Osteoblast (primary cell): ENCODE measurements at regions not wholly inside any gene's neighbourhood (a gene's known extent, or its start where the extent isn't known, plus 50 kb on each side); places are given as distances from the start of the nearest gene placed in this dataset.

ENCODE experiments used
- DNase-seq: peaks from one replicate; pipeline ENCODE4 v3.0.0; 2011; ENCODE audit warnings: low spot score, mixed read lengths; ENCODE audit not compliant: insufficient read length; ENCODE audit errors: missing footprints
- H2AFZ ChIP-seq: 2 replicates; pipeline ENCODE4 v1.6.0; 2011; ENCODE audit warnings: mild to moderate bottlenecking, low read length
- H3K27ac ChIP-seq: 2 replicates; pipeline ENCODE4 v1.5.1; 2011; ENCODE audit warnings: mild to moderate bottlenecking, low read depth, low read length, moderate library complexity
- H3K27me3 ChIP-seq: 2 replicates; pipeline ENCODE4 v1.6.0; 2012; ENCODE audit warnings: mild to moderate bottlenecking, control low read depth, inconsistent platforms, low read length, moderate library complexity; ENCODE audit not compliant: insufficient read depth
- H3K36me3 ChIP-seq: 2 replicates; pipeline ENCODE4 v1.5.1; 2011; ENCODE audit warnings: mild to moderate bottlenecking, low read length, control low read depth, moderate library complexity; ENCODE audit not compliant: insufficient read depth
- H3K4me1 ChIP-seq: 2 replicates; pipeline ENCODE4 v1.5.1; 2011; ENCODE audit warnings: mild to moderate bottlenecking, low read length, control low read depth, moderate library complexity; ENCODE audit not compliant: insufficient read depth
- H3K4me2 ChIP-seq: 2 replicates; pipeline ENCODE4 v1.6.0; 2011; ENCODE audit warnings: mild to moderate bottlenecking, low read length; ENCODE audit not compliant: insufficient read depth
- H3K4me3 ChIP-seq: fragments of 200-600 bp; sonication (generic); 3 replicates; pipeline ENCODE4 v1.5.1; 2012; ENCODE audit warnings: mild to moderate bottlenecking, low read length, inconsistent platforms; ENCODE audit not compliant: insufficient read depth
- H3K79me2 ChIP-seq: 2 replicates; pipeline ENCODE4 v1.6.0; 2012; ENCODE audit warnings: mild to moderate bottlenecking, low read length, control low read depth, inconsistent platforms; ENCODE audit not compliant: insufficient read depth
- H3K9me3 ChIP-seq: 2 replicates; pipeline ENCODE4 v1.5.1; 2011; ENCODE audit warnings: low read depth, low read length, control low read depth
- H4K20me1 ChIP-seq: 2 replicates; pipeline ENCODE4 v1.6.0; 2012; ENCODE audit warnings: mild to moderate bottlenecking, low read length, control low read depth; ENCODE audit not compliant: insufficient read depth
- CTCF ChIP-seq: IDR thresholded peaks from 2 replicates; pipeline ENCODE4 v1.5.1; 2011; ENCODE audit warnings: mild to moderate bottlenecking, low read depth, low read length, moderate library complexity; ENCODE audit errors: extremely low read depth

- no peak overlapping the region for H2AFZ ChIP-seq
- no peaks in the 10 kb centered on the region for H3K79me2 ChIP-seq
- no peaks in the 10 kb centered on the region for H3K9me3 ChIP-seq
- no peak overlapping the region for H3K27ac ChIP-seq
- no peak for DNase-seq
- no peaks in the 10 kb centered on the region for H3K27me3 ChIP-seq
- H3K4me3 ChIP-seq = no peak overlapping the region
- H3K4me1 ChIP-seq = no peaks in the 10 kb centered on the region
- H3K36me3 ChIP-seq = no peaks in the 10 kb centered on the region
- no peaks in the 10 kb centered on the region for H4K20me1 ChIP-seq
- H3K4me2 ChIP-seq = no peak overlapping the region
- no peak for TF ChIP-seq CTCF
These were observed 74.5 kb downstream of the ETAA1 start for GRCh38 chr2:67471681-67472080.

- Histone ChIP-seq H3K4me2 (no peak overlapping the region), H4K20me1 (no peaks in the 10 kb centered on the region), H3K27ac (no peak overlapping the region), H3K9me3 (no peaks in the 10 kb centered on the region), H3K4me1 (no peaks in the 10 kb centered on the region), H3K36me3 (no peaks in the 10 kb centered on the region), H3K27me3 (no peaks in the 10 kb centered on the region), H2AFZ (no peak overlapping the region), H3K79me2 (no peaks in the 10 kb centered on the region), H3K4me3 (no peak overlapping the region)
- peak; percentile 65 for TF ChIP-seq CTCF
- DNase-seq = no peak
These were observed 80.0 kb downstream of the ETAA1 start for GRCh38 chr2:67476809-67477790.

GRCh38 chr2:67479261-67479660, 82.1 kb downstream of the ETAA1 start:
- H3K4me1 ChIP-seq = no peaks in the 10 kb centered on the region
- H4K20me1 ChIP-seq = no peaks in the 10 kb centered on the region
- H3K9me3 ChIP-seq = no peaks in the 10 kb centered on the region
- no peak for DNase-seq
- H3K4me2 ChIP-seq = no peak overlapping the region
- H3K79me2 ChIP-seq = no peaks in the 10 kb centered on the region
- no peak for TF ChIP-seq CTCF
- H3K27me3 ChIP-seq = no peaks in the 10 kb centered on the region
- H2AFZ ChIP-seq = no peak overlapping the region
- no peaks in the 10 kb centered on the region for H3K36me3 ChIP-seq
- no peak overlapping the region for H3K27ac ChIP-seq
- no peak overlapping the region for H3K4me3 ChIP-seq

- no peak for DNase-seq
- H3K9me3 ChIP-seq = no peaks in the 10 kb centered on the region
- no peaks in the 10 kb centered on the region for H3K27me3 ChIP-seq
- H3K36me3 ChIP-seq = no peaks in the 10 kb centered on the region
- H3K4me1 ChIP-seq = no peaks in the 10 kb centered on the region
- no peak overlapping the region for H3K4me3 ChIP-seq
- H3K4me2 ChIP-seq = no peak overlapping the region
- no peak overlapping the region for H3K27ac ChIP-seq
- peak overlapping the region; percentile 8 for H2AFZ ChIP-seq
- no peaks in the 10 kb centered on the region for H4K20me1 ChIP-seq
- no peaks in the 10 kb centered on the region for H3K79me2 ChIP-seq
- TF ChIP-seq CTCF = no peak
These were observed 88.3 kb downstream of the ETAA1 start for GRCh38 chr2:67485431-67485830.
